ENCODE measurements at regions not wholly inside any gene's neighbourhood (a gene's known extent, or its start where the extent isn't known, plus 50 kb on each side); places are given as distances from the start of the nearest gene placed in this dataset.
A peak's percentile ranks its signal among the peaks of the same experiment; 100 is the strongest.
"Not testable (repeated sequence)": the region's sequence is repeated elsewhere in the genome, so short reads cannot be mapped to it uniquely, and the experiment has no call there.

DNA sequence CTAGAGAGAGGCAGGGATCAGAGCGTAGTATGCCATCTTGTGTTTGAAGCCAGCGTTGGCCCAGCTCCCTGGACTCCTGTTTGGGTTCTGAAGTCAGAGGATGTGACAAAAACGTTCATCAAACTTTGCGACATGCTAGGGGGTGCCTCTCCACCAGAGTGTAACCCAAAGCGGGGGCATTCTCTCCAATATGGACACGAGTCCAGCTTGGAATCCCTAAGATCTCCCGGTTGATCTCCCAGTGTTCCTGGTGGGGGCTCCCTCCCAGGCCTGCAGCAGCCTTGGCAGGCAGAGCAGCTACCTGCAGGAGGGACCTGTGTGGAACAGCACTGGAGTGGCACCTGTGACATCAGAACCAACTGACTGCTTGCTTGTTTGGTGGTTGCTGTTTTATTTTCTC, 218.8 kb upstream of the ECI2 start:
- DNase-seq (ENCODE audit: low read depth) = no peak

DNA sequence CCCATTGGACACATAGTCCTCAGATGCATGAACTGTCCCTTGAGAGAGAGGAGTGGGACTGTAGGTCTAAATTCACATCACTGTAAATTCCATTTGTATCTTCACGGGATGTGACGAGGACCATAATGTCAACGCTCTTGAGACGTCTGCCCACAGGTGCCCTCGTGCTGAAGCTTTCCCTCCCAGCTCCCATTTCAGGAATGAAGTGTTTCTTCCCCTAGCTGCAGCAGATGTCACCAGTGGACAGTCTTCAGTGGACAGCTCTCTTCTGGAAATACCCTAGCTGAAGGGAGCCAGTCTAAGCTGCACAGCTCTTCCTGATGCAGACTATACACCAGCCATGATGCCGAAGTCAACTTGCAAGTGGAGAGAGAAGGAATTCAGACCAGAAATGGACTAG, 217.4 kb upstream of the ECI2 start:
- no peak for DNase-seq (ENCODE audit: low read depth)

DNA sequence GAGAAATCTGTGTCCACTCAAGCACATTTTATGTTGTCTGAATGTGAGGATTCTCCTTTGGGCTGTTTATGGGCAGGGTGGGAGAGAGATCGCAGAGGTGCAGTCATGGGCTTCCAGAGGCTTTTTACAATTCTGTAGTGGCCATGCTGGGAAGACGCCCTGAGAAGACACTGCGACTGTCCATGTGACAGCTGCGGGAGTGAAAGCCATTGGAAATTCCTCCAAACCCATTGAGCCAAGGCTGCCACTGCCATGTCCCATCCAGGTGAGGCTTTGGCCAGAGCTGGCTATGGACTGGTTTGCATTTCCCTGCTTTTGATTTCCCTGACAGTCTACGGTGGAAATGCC, 216.9 kb upstream of the ECI2 start:
- no peak for DNase-seq (ENCODE audit: low read depth)

DNA sequence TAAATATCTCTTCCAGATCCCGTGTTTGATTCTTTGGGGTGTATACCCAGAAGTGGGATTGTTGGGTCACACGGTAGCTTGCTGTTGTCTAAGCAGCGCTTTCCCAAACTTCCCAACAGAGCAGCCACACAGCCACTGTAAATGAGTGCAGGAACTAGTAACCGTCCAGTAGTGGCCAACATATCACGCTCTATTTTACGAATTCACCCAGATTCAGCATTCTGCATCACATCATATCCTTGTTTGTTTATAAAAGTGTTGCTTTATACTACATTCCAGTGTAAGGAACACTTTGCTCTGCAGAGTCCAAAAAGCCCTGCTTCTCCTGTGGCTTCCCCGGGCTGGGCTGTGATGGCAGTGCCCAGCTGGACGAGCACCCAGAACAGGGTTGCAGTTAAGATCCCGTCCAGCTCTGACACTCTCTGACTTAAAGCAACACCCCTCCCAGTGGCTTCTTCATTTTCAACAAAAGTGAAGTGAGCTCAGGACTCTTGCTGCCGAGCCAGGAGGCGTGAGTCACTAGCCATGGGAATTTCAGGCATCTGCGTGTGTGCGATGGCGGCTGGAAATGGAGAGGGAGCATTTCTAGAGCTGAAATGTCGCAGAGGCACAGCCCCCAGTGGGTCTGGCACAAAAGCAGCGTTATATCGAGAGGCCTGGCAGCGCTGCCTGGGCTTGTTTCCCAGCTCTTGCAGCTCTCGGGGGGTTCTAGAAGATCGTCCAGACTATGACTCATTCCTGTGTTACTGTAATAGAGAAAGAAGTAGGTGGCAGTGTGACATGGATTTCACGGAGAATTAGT, 216.3 kb upstream of the ECI2 start:
- DNase-seq (ENCODE audit: low read depth) = peak; percentile 97

DNA sequence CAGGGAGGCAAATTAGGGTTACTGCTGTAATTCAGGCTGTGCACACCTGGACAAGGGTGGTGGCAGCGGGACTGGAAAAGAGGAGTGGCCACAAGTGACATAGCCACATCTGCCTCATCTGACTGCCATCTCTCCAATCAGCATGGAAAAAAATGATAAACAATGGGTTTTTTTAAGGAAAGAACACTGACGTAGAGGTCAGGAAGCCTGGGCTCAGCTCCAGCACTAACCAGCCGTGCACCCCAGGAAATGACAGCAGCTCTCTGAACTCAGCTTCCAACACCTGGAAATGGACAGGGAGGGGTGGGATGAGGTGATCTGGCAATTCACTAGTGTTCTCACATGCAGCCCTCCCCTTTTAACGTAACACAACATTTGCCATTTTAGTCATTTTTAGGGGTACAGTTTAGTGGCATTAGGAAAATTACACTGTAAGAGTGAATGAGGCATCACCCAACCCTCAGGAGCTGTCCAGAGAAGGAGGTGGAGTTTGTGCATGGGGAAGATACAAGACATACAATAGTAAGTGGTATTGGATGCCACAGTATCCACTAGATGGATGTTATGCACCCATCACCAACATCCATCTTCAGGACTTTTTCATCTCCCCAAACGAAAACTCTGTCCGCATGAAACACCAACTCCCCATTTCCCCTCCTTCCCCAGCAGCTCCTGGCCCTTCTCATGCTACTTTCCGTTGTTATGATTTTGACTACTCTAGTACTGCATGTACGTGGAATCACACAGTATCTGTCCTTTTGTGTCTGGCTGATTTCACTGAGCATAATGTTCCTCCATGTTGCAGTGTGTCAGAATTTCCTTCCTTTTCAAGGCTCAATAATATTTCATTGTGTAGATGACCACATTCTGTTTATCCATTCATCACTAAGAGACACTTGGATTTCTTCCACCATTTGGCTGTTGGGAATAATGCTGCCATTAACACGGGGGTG, 215.5 kb upstream of the ECI2 start:
- DNase-seq (ENCODE audit: low read depth) = peak; percentile 49

DNA sequence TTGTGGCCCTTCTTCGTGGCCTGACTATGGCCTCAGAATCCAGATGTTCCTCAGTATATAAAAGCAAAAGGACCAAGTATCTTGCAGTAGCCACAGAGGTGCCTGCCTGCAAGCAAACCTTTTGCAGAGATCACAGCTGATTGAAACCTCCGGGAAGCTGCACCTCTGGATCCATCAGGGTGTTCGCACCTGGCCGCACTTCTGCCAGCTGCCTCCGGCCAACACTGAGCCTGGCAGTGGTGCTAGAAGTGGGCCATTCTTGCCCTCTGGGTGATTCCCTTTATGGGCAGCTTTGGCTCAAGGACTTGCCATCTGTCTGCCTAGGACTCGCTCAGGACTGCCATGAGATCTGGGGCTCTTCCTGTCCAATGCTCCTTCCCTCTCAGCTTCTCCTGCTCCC, 214.6 kb upstream of the ECI2 start:
- no peak for DNase-seq (ENCODE audit: low read depth)

DNA sequence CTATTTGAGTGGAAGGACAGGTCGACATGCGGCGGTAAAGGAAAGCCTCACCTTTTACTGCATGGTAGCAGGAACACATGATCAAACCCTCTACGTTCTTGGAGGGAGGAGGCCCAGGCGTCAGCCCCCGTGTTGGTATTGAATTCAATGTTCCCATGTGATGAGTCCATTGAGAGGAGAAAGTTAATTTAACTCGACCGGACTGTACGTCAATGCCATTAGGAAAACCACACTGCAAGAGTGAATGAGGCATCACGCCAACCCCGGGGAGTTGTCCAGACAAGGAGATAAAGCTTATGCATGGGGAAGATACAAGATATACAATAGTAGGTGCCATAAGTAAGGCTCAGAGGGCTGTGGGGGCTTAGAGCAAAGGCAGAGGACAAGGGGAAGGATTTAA, 213.9 kb upstream of the ECI2 start:
- DNase-seq (ENCODE audit: low read depth) = no peak

DNA sequence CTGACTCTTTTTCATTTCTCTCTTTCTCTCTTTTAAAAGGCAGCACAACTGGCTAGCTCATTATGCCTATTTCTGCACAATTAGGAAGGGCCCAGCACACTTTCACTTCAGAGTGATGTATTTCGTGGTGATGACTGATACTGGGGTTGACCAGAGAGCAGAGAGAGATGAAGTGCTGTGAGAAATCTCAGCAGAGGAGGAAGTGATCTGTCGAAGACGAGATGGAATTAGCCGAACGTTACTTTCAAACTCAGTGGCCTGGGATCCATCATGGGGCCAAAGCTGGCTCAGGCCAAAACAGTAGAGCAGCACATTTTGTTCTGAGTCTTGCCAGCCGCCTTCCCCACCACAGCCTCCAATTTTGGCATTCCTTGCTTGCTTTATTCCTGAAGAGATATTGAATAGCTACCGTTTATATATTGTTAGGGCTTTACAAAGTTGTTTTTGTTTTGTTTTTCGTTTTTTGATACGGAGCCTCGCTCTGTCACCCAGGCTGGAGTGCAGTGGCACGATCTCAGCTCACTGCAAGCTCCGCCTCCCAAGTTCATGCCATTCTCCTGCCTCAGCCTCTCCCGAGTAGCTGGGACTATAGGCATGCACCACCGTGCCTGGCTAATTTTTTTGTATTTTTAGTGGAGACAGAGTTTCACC, 213.2 kb upstream of the ECI2 start:
- DNase-seq (ENCODE audit: low read depth) = no peak

DNA sequence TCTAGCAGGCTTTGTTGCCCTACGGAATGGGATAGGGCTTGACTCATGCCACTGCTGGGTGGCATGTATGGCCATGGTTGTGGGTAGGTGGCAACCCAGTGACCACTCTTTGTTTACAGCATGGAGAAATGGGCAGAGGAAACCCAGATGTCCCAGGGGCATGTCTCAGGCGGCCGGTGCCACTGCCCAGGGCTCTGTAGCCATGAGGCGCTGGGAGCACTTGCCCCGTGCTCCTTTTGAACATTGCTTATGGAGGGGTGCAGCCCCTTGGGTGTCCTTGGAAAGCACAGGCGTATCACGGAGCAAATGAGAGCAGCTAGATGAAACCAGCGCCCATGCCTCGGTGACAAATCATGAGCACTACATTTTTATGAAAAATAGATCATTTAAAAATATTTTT, 212.5 kb upstream of the ECI2 start:
- no peak for DNase-seq (ENCODE audit: low read depth)

DNA sequence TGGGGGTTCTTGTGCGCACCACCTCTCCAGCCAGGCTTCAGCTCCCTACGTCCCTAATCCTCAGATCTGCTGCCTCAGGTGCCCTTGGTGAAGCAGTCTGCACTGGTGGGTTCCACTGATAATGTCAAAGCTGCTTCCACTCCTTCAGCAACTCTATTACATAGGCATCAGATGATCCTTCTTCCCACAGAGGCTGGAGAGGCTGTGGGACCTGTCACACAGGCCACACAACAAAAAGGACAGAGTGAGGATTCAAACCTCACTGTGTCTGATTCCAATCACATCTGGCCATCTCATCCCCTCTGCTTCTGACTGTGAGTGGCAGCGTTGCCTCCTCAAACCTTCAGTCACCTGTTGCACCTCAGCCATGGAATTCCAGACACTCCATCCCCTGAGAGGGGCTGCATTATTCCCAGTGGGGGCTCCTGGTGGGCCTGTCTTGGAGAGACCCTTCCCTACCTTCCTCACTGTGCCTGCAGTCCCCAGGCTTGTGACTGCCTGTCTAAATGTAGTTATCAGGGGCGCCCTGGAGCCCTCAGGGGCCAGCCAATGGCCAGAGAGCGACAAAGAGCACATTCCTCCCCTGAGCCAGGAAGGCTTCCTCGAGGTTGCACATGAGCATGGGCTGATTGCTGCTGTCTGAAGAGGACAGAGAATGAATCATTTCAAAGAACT, 211.4 kb upstream of the ECI2 start:
- no peak for DNase-seq (ENCODE audit: low read depth)

DNA sequence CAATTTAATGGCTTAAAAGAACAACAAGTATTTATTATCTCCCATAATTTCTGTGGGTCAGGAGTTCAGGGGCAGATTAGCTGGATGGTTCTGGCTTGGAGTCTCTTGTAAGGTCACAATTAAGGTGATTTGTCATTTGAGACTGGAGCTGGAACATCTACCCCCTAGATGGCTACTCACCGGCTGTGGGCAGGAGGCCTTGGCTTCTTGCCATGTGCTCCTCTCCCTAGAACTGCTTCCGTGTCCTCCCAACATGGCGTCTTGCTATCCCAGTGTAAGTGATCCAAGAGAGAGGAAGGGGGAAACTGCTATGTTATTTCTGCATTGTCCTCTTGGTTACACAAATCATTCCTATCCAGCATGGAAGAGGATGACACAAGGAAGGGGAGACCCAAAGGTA, 210.2 kb upstream of the ECI2 start:
- no peak for DNase-seq (ENCODE audit: low read depth)

DNA sequence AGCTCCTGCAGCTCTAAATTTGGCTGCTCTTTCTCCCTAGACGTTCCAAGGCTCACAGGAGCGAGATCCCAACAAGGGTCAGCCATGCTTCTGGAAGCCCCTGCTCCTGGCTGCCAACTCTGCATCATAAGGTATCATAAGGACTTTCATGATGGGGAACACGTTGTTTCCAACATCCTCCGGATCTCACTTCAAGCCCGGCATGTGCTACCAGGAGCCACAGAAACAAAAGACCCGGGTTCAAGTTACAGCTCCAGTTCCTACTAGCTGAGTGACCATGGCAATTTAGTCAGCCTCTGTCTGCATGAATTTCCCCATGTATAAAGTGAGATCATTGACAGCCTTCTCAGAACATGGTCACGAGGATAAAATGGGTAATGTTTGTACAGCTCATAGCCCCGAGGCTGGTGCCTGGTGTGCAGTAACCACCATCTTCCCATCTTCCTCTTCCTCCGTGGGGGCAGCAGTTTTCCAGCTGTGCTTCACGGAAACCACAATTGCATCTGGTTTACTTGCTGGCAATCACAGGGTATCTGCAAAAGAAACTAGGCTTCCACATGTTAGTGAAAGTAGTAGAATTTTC, 209.0 kb upstream of the ECI2 start:
- peak; percentile 93 for DNase-seq (ENCODE audit: low read depth)

DNA sequence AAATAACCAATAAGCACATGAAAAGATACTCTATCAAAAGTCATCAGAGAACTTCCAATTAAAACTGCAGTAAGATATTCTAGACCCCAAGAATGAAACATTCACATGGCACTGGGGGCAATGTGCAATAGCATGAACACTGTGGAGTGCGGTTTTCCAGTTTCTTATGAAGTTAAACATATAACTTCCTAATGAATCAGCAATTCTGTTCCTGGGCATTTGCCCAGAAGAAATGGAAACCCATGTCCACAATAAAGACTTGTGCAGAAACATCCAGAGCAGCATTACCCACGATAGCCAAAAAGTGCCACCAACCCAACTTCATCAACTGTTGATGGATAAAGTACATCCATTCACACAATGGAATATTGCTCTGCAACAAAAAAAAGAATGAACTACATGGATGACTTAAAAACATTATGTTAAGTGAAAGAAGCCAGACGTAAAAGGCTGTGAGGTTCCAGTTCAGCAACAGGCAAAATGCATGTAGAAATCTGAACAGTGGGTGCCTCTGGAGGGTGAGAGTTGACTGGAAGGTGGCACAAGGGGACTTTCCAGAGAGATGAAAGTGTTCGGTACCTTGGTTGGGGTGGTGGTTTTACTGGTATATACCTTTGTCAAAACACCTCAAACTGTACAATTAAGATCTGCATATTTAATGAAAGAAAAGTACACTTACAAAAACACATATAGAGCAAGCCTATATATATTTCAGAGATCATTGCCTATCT, 207.2 kb upstream of the ECI2 start:
- DNase-seq (ENCODE audit: low read depth) = peak; percentile 57

DNA sequence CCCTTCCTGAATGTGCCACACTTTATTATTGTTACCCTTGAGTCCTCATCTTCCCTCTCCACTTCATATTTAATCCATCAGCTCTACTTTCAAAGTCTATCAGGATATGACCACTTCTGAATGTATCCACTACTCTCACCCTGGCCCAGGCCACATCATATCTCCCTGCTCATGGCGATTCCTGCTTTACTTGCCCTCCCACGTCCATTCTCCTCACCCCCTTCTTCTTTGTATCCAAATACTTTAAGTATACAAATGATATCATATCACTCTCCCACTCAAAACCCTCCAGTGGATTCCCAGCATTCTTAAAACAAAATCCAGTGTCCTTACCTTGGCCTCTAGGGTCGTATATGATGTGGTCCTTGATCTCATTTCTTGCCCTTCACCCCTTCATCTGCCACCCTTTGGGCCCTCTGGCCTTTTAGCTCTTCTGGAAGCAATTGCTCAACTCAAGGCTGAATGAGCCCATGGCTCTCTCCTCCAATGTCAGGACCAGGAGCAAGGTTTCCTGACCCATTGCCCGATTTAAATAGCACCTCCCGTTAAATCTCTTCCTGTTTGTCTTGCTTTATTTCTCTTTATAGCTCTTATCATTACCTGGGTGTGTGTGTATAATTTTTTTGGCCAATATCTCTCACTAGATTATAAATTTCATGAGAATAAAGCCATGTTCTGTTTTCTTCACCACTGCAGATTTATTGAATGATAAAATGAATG, 205.9 kb upstream of the ECI2 start:
- DNase-seq (ENCODE audit: low read depth) = no peak

DNA sequence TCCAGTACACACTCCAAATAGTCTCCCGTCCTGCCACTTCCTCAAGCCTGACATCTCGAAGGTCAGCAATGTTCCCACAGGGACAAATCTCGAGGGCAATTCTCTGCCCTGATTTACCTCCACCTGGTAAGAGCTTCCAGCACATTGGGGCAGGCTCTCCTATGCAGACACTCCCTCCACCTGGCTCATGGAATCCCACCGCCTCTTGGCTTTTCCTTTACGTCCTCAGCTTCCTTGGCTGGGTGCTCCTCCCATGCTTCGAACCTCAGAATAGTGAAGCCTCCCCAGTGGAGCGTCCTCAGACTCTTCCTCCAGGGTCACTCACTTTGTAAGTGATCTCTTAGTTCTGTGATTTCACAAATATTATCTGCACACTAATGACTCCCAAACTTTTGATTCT, 205.2 kb upstream of the ECI2 start:
- DNase-seq (ENCODE audit: low read depth) = no peak

DNA sequence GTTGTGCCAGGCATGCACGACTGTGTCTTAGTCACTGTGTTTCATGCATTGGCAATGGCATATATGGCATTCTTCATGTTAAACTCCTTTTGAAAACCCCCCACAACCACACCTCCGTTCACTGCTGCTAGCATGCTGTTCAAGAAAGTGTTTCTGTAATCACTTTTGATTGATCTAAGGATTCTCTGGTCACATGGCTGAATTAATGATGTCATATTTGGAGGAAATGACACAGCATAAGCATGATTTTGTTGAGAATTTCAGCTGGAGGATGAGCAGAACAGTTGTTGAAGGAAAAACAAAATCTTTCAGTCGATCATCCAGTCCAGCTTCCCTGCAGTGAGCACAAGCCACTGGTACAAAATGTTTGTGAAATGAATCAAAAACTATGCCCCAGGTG, 203.5 kb upstream of the ECI2 start:
- DNase-seq (ENCODE audit: low read depth) = no peak

DNA sequence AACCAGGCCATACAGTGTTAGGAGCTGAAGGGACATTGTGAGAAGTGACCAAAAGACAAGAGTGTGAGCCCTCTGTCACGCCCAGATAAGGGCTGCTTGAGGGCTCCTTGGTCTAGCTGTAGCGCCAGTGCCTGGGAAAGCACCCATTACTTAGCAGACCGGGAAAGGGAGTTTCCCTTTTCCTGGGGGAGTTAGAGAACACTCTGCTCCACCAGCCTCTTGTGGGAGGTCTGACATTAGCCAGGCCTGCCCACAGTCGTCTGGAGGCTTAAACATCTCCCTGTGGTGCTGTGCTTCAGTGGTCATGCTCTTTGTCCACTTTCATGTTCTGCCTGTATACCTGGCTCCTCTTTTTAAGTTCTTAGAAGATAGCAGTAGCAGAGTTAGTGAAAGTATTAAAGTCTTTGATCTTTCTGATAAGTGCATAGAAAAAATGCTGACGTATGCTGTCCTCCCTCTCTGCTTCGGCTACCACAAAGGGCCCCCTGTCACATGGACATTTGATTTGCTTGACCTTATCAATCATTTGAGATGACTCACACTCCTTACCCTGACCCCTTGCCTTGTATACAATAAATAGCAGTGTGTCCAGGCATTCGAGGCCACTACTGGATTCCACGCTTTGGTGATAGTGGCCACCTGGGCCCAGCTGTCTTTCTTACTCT, 201.5 kb upstream of the ECI2 start:
- DNase-seq (ENCODE audit: low read depth) = no peak

DNA sequence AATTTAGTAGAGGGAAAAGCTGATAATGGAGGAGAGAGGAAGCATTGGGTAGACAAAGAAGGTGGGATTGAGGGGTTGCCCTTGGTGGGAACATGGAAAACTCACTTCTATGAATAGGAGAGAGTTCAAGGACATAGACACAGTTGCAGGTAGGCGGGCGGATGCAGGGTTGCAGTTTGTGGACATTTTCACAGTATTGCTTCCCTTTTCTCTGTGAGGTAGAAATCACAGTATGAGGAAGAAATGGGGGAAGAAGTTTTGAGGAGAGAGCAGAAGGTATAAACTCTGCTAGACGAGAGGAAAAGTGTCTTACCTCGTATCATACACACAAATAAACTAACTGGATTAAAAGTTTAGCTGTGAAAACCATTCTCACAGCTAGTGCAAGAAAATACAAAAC, 200.7 kb upstream of the ECI2 start:
- no peak for DNase-seq (ENCODE audit: low read depth)

DNA sequence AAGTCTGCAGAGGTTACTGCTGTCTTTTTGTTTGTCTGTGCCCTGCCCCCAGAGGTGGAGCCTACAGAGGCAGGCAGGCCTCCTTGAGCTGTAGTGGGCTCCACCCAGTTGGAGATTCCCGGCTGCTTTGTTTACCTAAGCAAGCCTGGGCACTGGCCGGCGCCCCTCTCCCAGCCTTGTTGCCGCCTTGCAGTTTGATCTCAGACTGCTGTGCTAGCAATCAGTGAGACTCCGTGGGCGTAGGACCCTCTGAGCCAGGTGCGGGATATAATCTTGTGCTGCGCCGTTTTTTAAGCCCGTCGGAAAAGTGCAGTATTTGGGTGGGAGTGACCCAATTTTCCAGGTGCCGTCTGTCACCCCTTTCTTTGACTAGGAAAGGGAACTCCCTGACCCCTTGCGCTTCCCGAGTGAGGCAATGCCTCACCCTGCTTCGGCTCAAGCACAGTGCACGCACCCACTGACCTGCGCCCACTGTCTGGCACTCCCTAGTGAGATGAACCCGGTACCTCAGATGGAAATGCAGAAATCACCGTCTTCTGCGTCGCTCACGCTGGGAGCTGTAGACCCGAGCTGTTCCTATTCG, 198.9 kb upstream of the ECI2 start:
- not testable (repeated sequence) for DNase-seq (ENCODE audit: low read depth)
